ENCODE measurements at regions not wholly inside any gene's neighbourhood (a gene's known extent, or its start where the extent isn't known, plus 50 kb on each side); places are given as distances from the start of the nearest gene placed in this dataset.

- no peak overlapping the region for H3K9ac ChIP-seq (ENCODE audit: low read length)
- H3K27ac ChIP-seq (ENCODE audit: low read length) = no peak overlapping the region
- no peaks in the 10 kb centered on the region for H3K4me1 ChIP-seq (ENCODE audit: control insufficient read depth, low read depth, low read length)
- no peaks in the 10 kb centered on the region for H3K9me3 ChIP-seq (ENCODE audit: control insufficient read depth, low read depth, low read length)
- no peak overlapping the region for H3K4me3 ChIP-seq (ENCODE audit: low read length)
- no peaks in the 10 kb centered on the region for H3K27me3 ChIP-seq (ENCODE audit: control insufficient read depth, insufficient read depth, low read length)
- no peaks in the 10 kb centered on the region for H3K36me3 ChIP-seq (ENCODE audit: control insufficient read depth, low read depth, low read length)
Measured at GRCh38 chr6:82840571-82840970, 225.1 kb downstream of the UBE3D start.

DNA sequence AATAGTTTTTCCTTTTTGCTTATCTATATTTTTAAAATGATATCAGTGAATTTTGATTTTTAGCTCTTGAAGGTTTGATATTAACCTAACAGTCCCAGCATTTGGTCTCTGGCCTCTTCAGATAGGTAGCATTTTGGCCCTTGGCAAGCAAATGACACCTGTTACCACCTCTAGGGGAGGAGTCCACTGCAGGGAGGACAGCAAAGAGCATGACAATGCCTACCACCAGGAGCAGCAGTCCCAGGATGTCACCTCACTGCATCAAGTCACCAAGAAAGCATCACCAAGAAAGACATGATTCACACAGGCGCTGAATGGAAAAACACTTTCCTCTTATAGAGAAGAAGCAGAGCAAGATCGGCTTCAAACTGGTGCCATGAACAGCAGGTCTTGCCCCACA, 224.3 kb downstream of the UBE3D start:
- Histone ChIP-seq H3K9ac (ENCODE audit: low read length) (no peak overlapping the region), H3K36me3 (ENCODE audit: control insufficient read depth, low read depth, low read length) (no peaks in the 10 kb centered on the region), H3K9me3 (ENCODE audit: control insufficient read depth, low read depth, low read length) (no peaks in the 10 kb centered on the region), H3K4me1 (ENCODE audit: control insufficient read depth, low read depth, low read length) (no peaks in the 10 kb centered on the region), H3K27me3 (ENCODE audit: control insufficient read depth, insufficient read depth, low read length) (no peaks in the 10 kb centered on the region), H3K4me3 (ENCODE audit: low read length) (no peak overlapping the region), H3K27ac (ENCODE audit: low read length) (no peak overlapping the region)
